RWPE1 (cell line): ENCODE measurements at regions not wholly inside any gene's neighbourhood (a gene's known extent, or its start where the extent isn't known, plus 50 kb on each side); places are given as distances from the start of the nearest gene placed in this dataset.

Source experiments
- CTCF ChIA-PET: fragments of 350-600 bp; sonication (Branson Sonifier 250); formaldehyde crosslinking; extraction: SDS; loops from one replicate; lab custom pipeline; 2021; lab: Yijun Ruan, JAX
- POLR2A ChIA-PET: fragments of 400-600 bp; formaldehyde crosslinking; extraction: SDS; loops from one replicate; lab custom pipeline; 2020; ENCODE audit warnings: antibody characterized with exemption; ENCODE audit not compliant: low non-redundant PET; lab: Yijun Ruan, JAX
- DNase-seq: peaks from one replicate; pipeline ENCODE4 v3.0.0; 2012; ENCODE audit warnings: low spot score
- H3K27ac ChIP-seq: fragments of 450-650 bp; 2 replicates; pipeline ENCODE4 v1.5.1; 2017
- CTCF ChIP-seq: fragments of 450-650 bp; conservative IDR thresholded peaks from 2 replicates; pipeline ENCODE4 v1.5.1; 2017; ENCODE audit warnings: low read depth, mild to moderate bottlenecking

- POLR2A ChIA-PET: no interaction called here
- CTCF ChIA-PET: interaction anchor here (1.2 kb wide), 1 partner anchor 126 kb away, joined by 3 read pairs; no protein-coding TSS in a partner anchor
- no peak for TF ChIP-seq CTCF
- no peak for DNase-seq
- H3K27ac ChIP-seq: no peak overlapping the region
Measured at GRCh38 chr12:27178723-27179399, 65.2 kb upstream of the STK38L start.

- POLR2A ChIA-PET: interaction anchor here (1.1 kb wide), 1 partner anchor 65 kb away, joined by 3 read pairs; the partner anchor contains the start of gene STK38L
- no peak overlapping the region for H3K27ac ChIP-seq
- TF ChIP-seq CTCF: no peak
- peak; percentile 91 for DNase-seq
- CTCF ChIA-PET: interaction anchor here (1.2 kb wide), 1 partner anchor 125 kb away, joined by 3 read pairs; no protein-coding TSS in a partner anchor
Measured at GRCh38 chr12:27179400-27180214, 64.5 kb upstream of the STK38L start.

GRCh38 chr12:27180906-27181505 is 63.1 kb upstream of the STK38L start:
- H3K27ac ChIP-seq: no peak overlapping the region
- no peak for DNase-seq
- TF ChIP-seq CTCF: no peak
- ChIA-PET CTCF (interaction anchor here (0.6 kb wide), 1 partner anchor 82 kb away, joined by 3 read pairs; no protein-coding TSS in a partner anchor), POLR2A (interaction anchor here (1.1 kb wide), 1 partner anchor 63 kb away, joined by 3 read pairs; the partner anchor contains the start of gene STK38L)

- ChIA-PET POLR2A (no interaction called here), CTCF (no interaction called here)
- no peak overlapping the region for H3K27ac ChIP-seq
- DNase-seq: no peak
- TF ChIP-seq CTCF: no peak
Measured at GRCh38 chr12:27183342-27183741, 60.7 kb upstream of the STK38L start.

- POLR2A ChIA-PET: no interaction called here
- DNase-seq: no peak
- TF ChIP-seq CTCF: no peak
- peak overlapping the region; percentile 42; the same call in 1 of the 2 replicates for H3K27ac ChIP-seq
- CTCF ChIA-PET: no interaction called here
Measured at GRCh38 chr12:27185234-27186021, 58.7 kb upstream of the STK38L start.
